Limb (tissue), 2 donors: ENCODE measurements at regions not wholly inside any gene's neighbourhood (a gene's known extent, or its start where the extent isn't known, plus 50 kb on each side); places are given as distances from the start of the nearest gene placed in this dataset.
A peak's percentile ranks its signal among the peaks of the same experiment; 100 is the strongest.

Experiments
- DNase-seq, 2 donors: peaks; one replicate each; pipeline ENCODE4 v3.0.0-alpha.2; 2016; ENCODE audit errors: extremely low spot score in 2 of 2

GRCh38 chr3:30069056-30069455, 537.3 kb upstream of the TGFBR2 start:
- no peak for DNase-seq

DNA sequence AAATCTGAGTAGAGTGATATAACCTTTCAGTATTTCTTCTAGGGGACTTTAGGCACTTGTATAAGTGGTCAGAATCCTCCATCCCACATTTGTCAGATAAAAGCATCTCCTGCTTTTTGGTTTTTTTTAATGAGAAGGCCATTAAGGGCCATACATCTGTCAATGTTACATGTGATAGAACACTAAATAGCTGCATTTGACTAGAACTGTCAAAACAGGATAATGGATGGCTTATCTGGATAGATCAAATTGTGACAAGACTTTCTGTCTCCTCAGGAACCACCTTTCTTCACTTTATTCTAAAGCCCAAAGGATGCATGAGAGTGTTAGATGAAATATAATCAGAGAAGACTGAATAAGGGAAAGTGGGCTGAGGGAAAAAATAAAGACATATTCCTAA, 533.4 kb upstream of the TGFBR2 start:
- no peak for DNase-seq

DNA sequence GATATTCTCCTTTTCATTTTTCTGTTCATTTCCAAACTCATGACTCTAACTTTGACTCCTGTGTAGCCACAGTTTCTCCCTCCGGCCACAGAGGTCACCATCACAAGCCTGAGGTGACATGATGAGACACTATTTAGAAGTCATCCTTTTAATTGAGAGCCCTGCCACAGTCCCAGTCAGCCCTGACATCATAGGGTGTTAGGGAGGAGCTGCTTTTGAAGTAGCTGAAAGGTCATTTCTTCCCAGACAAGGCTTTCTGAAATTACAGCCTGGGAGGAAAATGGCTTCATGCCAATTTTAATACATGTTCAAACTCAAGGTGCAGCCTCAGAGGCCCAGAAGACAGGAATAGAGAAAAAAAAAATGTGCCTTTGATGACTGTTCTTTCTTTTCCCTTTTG, 532.8 kb upstream of the TGFBR2 start:
- peak in 1 of 2 donors; percentile 14 for DNase-seq

GRCh38 chr3:30075514-30075913, 530.9 kb upstream of the TGFBR2 start:
- no peak for DNase-seq

- no peak for DNase-seq
These were observed 529.5 kb upstream of the TGFBR2 start for GRCh38 chr3:30076899-30077298.

- no peak for DNase-seq
These were observed 528.7 kb upstream of the TGFBR2 start for GRCh38 chr3:30077746-30078145.

DNA sequence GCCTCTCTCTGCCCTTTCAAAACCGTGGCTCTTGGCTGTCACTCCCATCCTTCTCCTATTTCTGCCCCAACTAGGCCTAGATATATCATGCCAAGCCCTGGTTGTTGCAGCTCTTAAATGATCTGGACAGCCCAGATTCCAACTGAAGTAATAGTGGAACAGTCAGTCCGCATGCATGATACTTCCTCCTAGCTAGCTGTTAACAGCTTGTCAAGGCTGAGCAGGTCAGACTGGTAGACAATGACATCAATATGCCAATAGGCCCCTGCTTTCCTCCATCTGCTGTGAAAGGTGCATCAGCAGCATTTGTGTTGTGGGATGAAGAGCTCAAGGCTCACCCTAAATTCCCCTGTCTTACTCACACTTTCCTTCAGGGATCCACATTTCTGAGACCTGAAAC, 527.7 kb upstream of the TGFBR2 start:
- no peak for DNase-seq

DNA sequence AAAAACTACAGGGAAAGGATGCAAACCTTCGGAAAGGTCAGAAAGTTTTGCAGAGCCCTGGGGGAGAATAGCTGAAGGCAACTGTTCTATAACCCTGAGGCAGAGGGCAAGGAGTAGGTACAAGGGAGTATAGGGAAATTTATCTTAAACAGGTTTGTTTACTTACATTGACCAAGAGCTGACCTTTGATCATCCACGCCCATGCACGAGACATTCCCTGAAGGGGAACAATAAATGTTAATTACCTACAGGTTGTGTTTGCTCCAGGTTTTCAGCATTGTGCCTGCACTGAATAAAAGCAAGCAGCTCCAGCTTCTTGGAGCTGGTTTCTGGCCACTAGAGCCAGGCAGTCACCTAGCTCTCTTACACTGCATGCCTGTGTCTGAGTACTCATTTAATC, 524.5 kb upstream of the TGFBR2 start:
- DNase-seq = no peak

- DNase-seq = no peak
These were observed 523.7 kb upstream of the TGFBR2 start for GRCh38 chr3:30082652-30083051.

DNA sequence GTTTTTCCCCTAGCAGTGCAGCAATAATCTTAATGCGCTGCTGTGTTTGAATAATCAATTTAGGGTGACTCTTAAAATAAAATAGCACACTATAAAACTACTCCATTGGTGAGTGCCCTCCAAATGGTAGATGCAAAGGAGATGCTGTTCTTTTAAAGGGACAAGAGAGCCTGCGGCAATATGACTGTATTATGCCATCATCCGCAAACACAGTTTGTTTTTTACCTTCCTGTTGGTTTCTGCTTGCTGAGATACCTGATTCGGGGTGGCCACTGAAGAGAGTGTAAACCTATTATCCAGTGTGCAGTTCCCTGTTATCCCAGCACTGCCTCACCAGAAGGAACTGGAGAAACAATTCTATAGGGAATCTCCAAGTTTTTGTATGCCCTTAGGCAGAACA, 523.1 kb upstream of the TGFBR2 start:
- DNase-seq = no peak

- no peak for DNase-seq
These were observed 522.1 kb upstream of the TGFBR2 start for GRCh38 chr3:30084316-30084715.

- DNase-seq = no peak
These were observed 521.4 kb upstream of the TGFBR2 start for GRCh38 chr3:30084971-30085403.

DNA sequence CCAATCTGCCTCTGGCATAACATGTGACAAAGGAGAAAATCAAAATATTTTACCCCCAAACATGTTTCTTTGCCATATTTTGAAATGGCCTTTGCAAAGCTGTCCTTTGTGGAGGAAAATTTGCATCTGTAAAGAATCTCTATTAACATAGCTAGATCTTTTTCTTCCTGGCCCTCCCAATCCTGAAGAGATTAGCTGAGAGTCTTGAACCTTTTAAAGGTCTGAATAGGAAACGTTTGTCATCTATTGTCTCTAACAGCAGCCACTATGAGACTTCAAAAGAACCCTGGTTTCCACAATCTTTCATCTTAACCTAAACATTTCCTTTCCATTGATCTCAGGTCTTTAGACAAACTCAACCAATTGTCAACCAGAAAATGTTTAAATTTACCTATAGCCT, 520.9 kb upstream of the TGFBR2 start:
- no peak for DNase-seq

GRCh38 chr3:30091686-30092085, 514.7 kb upstream of the TGFBR2 start:
- no peak for DNase-seq

- DNase-seq = no peak
These were observed 509.3 kb upstream of the TGFBR2 start for GRCh38 chr3:30097022-30097650.

DNA sequence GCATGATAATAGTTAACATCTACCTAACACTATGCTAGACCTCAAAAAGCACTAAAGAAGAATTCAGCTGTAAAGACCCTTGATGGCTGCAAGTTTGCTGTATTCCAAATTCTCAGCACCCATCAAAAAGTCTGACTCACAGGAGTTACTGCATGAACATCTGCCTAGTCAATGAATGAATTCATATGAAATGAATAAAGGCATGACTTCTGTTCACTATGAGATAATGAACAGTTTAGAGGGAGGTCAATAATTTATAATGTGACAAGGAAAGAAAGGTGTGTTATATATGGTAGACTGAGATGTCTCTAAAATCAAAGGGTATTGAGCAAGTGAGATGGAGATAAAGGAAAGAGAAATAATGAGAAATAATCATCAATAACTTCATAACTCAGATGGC, 508.2 kb upstream of the TGFBR2 start:
- no peak for DNase-seq

DNA sequence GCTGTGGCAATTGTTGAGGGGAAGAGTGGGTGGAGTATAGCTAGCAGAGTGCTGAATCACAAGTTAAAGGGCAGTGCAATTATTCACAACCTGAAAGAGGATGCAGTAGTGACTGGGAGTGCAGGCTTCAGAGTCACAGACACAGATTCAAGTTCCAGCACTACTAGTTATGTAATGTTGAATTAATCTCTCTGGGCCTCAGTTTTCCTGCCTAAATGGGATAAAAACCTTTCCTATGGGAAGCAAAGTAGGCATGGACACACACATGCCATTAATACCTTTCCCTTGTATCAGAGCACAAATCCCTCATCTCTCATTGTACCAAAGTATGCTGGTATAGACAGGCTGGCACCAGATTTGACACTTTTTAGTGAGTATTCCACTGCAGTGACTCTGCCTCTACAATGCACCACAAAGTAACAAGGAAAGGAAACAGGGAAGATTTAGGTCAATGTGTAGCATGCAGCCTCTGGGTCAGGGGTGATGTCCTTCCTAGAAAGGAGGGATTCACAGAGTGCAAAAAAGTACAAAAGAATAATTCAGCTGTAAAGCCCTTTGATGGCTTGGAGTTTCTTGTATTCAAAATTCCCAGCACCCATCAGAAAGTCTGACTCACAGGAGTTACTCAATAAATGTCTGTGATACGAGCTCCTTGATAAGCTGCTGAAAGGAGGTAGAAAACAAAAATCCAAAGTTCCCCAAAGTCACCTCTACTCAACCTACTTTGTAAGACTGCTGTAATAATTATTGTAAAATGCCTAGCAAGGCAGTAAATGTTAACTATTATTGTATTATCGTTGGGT, 507.5 kb upstream of the TGFBR2 start:
- DNase-seq = no peak

- DNase-seq = no peak
These were observed 504.0 kb upstream of the TGFBR2 start for GRCh38 chr3:30102356-30102755.

DNA sequence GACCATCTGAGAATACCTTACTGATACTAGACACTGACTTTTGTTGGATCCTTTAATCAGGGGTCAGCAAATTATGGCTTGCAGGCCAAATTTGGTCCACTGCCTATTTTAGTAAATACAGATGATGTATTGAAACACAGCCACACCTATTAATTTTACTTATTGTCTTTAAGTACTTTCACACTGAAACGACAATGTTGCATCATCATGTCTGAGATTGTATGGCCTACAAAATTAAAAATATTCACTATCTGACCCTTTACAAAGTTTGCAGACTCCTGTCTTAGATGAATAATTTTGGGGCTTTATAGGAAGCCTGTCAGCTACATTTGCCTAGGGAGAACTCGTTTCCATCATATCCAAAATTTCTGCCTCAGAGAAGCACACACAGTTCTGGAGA, 503.2 kb upstream of the TGFBR2 start:
- DNase-seq = no peak

DNA sequence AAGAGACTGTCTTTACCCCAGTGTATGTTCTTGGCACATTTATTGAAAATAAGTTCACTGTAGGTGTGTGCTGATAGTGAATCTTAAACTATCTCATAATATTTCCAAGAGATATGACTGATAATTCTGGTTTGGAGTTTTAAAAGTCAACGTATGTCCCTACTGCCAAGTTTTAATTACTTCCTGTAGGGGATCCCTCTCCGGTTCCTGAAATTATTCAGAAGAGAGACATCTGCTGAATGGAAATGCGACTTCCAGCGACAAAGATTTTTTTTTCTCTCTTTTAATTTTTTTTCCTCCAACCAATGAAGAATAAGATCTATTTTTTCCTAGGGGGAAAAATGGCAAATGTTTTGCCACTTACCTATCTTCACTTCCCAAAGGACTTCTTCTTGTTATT, 498.9 kb upstream of the TGFBR2 start:
- DNase-seq = no peak

DNA sequence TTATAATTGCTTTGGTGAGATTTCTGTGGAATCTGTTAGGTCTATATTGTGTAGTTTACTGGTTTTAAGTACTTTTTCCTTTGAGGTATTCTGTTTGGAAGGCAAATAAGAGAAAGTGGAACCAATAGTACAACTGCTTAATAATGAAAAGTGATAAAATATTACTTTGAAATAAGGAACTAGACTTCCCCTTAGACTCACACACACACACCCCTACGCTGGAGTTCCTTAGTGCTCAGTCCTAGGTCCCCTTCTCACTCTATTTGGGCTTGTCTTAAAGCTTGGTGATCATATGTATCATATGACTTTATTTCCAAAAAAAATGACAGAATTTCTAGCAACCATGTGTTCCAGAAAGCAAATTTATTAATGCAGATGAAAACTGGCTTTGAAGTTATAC, 494.0 kb upstream of the TGFBR2 start:
- no peak for DNase-seq

DNA sequence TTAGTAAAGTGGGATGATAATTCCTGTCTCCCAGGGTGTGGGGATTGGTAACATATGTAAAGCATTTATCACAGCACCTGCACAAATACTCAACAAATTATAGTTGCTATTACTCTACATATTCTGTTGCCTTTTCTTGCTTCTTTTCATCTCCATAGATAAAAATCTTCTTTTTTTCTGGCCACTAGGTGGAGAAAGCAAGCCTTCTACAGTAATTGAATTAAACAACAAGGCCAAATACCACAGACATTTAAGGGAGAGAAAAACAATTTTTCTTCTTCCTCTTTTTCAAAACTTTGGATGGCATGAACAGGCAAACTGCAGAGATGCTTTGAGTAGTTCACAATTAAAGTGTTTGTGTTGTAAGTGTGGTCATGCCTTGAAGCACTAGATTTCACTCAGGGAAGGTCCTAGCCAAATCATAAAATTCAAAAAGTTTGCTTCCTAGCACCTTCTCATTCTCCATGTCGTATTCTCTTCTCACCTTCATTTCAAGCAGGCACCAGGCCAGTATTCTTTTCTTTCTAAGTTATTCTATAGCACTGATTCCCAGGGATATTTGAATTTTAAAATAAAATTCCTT, 493.4 kb upstream of the TGFBR2 start:
- peak in 1 of 2 donors; percentile 66 for DNase-seq

- DNase-seq = no peak
These were observed 492.5 kb upstream of the TGFBR2 start for GRCh38 chr3:30113906-30114305.
